HepG2 (cell line): ENCODE measurements at regions not wholly inside any gene's neighbourhood (a gene's known extent, or its start where the extent isn't known, plus 50 kb on each side); places are given as distances from the start of the nearest gene placed in this dataset.

Experiments
- ATAC-seq: fragments of 200-7000 bp; cut with Tn5 transposase; 3 replicates; pipeline ENCODE4 v1.9.1; 2020; ENCODE audit warnings: mild to moderate bottlenecking, moderate library complexity
- BruUV-seq: library from RNA; stranded (reverse); fragments of 400-500 nt; replicated peaks from 2 replicates; lab custom pipeline; 2021; lab: Mats Ljungman, UMichigan
- CTCF ChIA-PET: fragments of 300-600 bp; formaldehyde crosslinking; extraction: SDS; loops from one replicate; lab custom pipeline; 2021; ENCODE audit warnings: low total read pairs, inconsistent platforms, low intra/inter-chr PET ratio; lab: Yijun Ruan, JAX
- POLR2A ChIA-PET: fragments of 350-600 bp; sonication (Branson Sonifier 250); formaldehyde crosslinking; loops from one replicate; lab custom pipeline; 2020; ENCODE audit warnings: antibody characterized with exemption, inconsistent platforms; lab: Yijun Ruan, JAX
- DNase-seq: peaks from one replicate; pipeline ENCODE4 v3.0.0-alpha.2; 2015; ENCODE audit warnings: low spot score
- FAIRE-seq: peaks from 3 replicates; lab custom pipeline; 2011; peaks lifted over from hg19 to GRCh38; lab: Jason Lieb, UNC
- H2AFZ ChIP-seq: one replicate; pipeline ENCODE4 v1.6.1; 2011; ENCODE audit warnings: low read length, inconsistent platforms
- H3K27ac ChIP-seq: fragments of 300-600 bp; 3 replicates; pipeline ENCODE4 v1.8.0; 2011; ENCODE audit warnings: mixed run types, mild to moderate bottlenecking, mixed read lengths, low read length, inconsistent platforms; ENCODE audit not compliant: insufficient read depth; ENCODE audit errors: extremely low read length
- H3K27me3 ChIP-seq, 2 experiments: fragments of 200-600 bp in 1 of 2; 2 replicates in 1 of 2; 3 replicates in 1 of 2; pipeline versions ENCODE4 v1.6.0 to v1.8.0; 2011; ENCODE audit warnings: low read length in 2 of 2, mild to moderate bottlenecking in 2 of 2, moderate library complexity in 2 of 2, inconsistent platforms in 1 of 2; ENCODE audit not compliant: insufficient read depth in 2 of 2, control insufficient read depth in 1 of 2
- H3K36me3 ChIP-seq, 2 experiments: fragments of 200-600 bp in 1 of 2; replicated peaks in 1 of 2; 2 replicates in 1 of 2; 3 replicates in 1 of 2; pipeline versions ENCODE4 v1.5.1 to v1.8.0; 2011; ENCODE audit warnings: low read length in 2 of 2, inconsistent platforms in 1 of 2; ENCODE audit not compliant: insufficient read depth in 2 of 2, control insufficient read depth in 1 of 2
- H3K4me1 ChIP-seq: 2 replicates; pipeline ENCODE4 v1.5.1; 2012; ENCODE audit warnings: low read length, inconsistent platforms; ENCODE audit not compliant: insufficient read depth
- H3K4me2 ChIP-seq: 2 replicates; pipeline ENCODE4 v1.6.0; 2011; ENCODE audit warnings: low read depth, low read length, inconsistent platforms
- H3K4me3 ChIP-seq, 3 experiments: fragments of 200-600 bp in 1 of 3; sonication (generic), shearing (Covaris generic) in 1 of 3; replicated peaks in 1 of 3; 2 replicates each; pipeline ENCODE4 v1.5.1; 2011 to 2016; ENCODE audit warnings: low read length in 3 of 3, inconsistent platforms in 2 of 3, low read depth in 2 of 3, mild to moderate bottlenecking in 2 of 3, control low read depth in 1 of 3, mixed read lengths in 1 of 3; ENCODE audit not compliant: insufficient read depth in 1 of 3
- H3K79me2 ChIP-seq: one replicate; pipeline ENCODE4 v1.6.1; 2011; ENCODE audit warnings: low read length, inconsistent platforms; ENCODE audit not compliant: insufficient read depth
- H3K9ac ChIP-seq: 2 replicates; pipeline ENCODE4 v1.6.0; 2011; ENCODE audit warnings: mild to moderate bottlenecking, low read depth, low read length, inconsistent platforms; ENCODE audit not compliant: insufficient read depth
- H3K9me3 ChIP-seq: 2 replicates; pipeline ENCODE4 v1.5.1; 2012; ENCODE audit warnings: mild to moderate bottlenecking, low read length
- H4K20me1 ChIP-seq: 2 replicates; pipeline ENCODE4 v1.6.0; 2011; ENCODE audit warnings: inconsistent platforms, mild to moderate bottlenecking, low read length, moderate library complexity; ENCODE audit not compliant: insufficient read depth
- FOXK1 ChIP-seq: sonication (generic); formaldehyde crosslinking; IDR thresholded peaks from 2 replicates; pipeline ENCODE4 v1.4.0; 2020; ENCODE audit warnings: low read depth, missing genetic modification reagents, borderline replicate concordance
- MNT ChIP-seq: fragments of 450-650 bp; IDR thresholded peaks from 2 replicates; pipeline ENCODE4 v1.6.1; 2016
- NAIF1 ChIP-seq: sonication (generic); formaldehyde crosslinking; IDR thresholded peaks from 2 replicates; pipeline ENCODE4 v1.5.0; 2020; ENCODE audit warnings: mild to moderate bottlenecking, missing genetic modification reagents, borderline replicate concordance
- NCOR1 ChIP-seq: fragments of 200-600 bp; sonication (generic); IDR thresholded peaks from 2 replicates; pipeline ENCODE4 v1.7.0; 2017; ENCODE audit warnings: antibody characterized with exemption, low read length, borderline replicate concordance
- POLR2AphosphoS5 ChIP-seq: IDR thresholded peaks from 2 replicates; pipeline ENCODE4 v1.6.1; 2012; ENCODE audit warnings: low read depth, low read length
- RERE ChIP-seq: IDR thresholded peaks from 2 replicates; pipeline ENCODE4 v1.6.1; 2016; ENCODE audit warnings: low read depth, missing genetic modification reagents, missing compliant biosample characterization
- THAP11 ChIP-seq: IDR thresholded peaks from 2 replicates; pipeline ENCODE4 v1.6.1; 2016; ENCODE audit warnings: missing biosample characterization, missing genetic modification reagents
- ZNF207 ChIP-seq: fragments of 450-650 bp; IDR thresholded peaks from 2 replicates; pipeline ENCODE4 v1.6.1; 2016; ENCODE audit warnings: antibody characterized with exemption, borderline replicate concordance
- ZNF256 ChIP-seq: sonication (generic); formaldehyde crosslinking; conservative IDR thresholded peaks from 2 replicates; pipeline ENCODE4 v1.4.0; 2020; ENCODE audit warnings: missing genetic modification reagents
- ZNF556 ChIP-seq: sonication (generic); formaldehyde crosslinking; IDR thresholded peaks from 2 replicates; pipeline ENCODE4 v1.4.0; 2020; ENCODE audit warnings: mild to moderate bottlenecking, missing genetic modification reagents, borderline replicate concordance
- ZNF780A ChIP-seq: sonication (generic); formaldehyde crosslinking; IDR thresholded peaks from 2 replicates; pipeline ENCODE4 v1.8.0; 2022; ENCODE audit warnings: mild to moderate bottlenecking, missing genetic modification reagents, moderate library complexity
- WGBS: methylation state at CpG from one replicate; pipeline ENCODE4 v1.1.6; 2017; ENCODE audit warnings: low lambda C conversion rate; 5-methylcytosine and 5-hydroxymethylcytosine counted together
- in situ Hi-C: cut with HindIII; loops from 2 replicates; pipeline ENCODE4 v1.10.0; 2017; ENCODE audit warnings: low pct_unique_long_range_greater_than_20kb; ENCODE audit not compliant: extremely low pct_ligation_motif_present
- intact Hi-C: fragments of 100-400 bp; cut with micrococcal nuclease; formaldehyde crosslinking; loops from one replicate; pipeline ENCODE4 v1.10.0; 2022; ENCODE audit not compliant: unreplicated experiment

- H3K4me3 ChIP-seq: no peak overlapping the region
- H3K27me3 ChIP-seq: no peaks in the 10 kb centered on the region
- H3K9me3 ChIP-seq: no peaks in the 10 kb centered on the region
- FAIRE-seq (no peak), ATAC-seq (no peak), DNase-seq (no peak)
- no peak overlapping the region for H2AFZ ChIP-seq
- H3K36me3 ChIP-seq: no peaks in the 10 kb centered on the region
- no peaks in the 10 kb centered on the region for H3K79me2 ChIP-seq
- in situ Hi-C loops: no loop called here
- H3K9ac ChIP-seq: no peak overlapping the region
- H3K4me2 ChIP-seq: no peak overlapping the region
- TF ChIP-seq POLR2AphosphoS5 (no peak), ZNF207 (peak; percentile 72; the same call in 1 of the 2 replicates), MNT (peak; percentile 99), ZNF780A (CRISPR knock-in tag) (0 out of 2 replicates have a peak, but pooled peaks have one; percentile 28)
- CTCF ChIA-PET: no interaction called here
- POLR2A ChIA-PET: interaction anchor here (1.4 kb wide), 1 partner anchor 10 kb away, joined by 6 read pairs; no protein-coding TSS in a partner anchor
- H3K27ac ChIP-seq: no peak overlapping the region
- no TSS peak for BruUV-seq
- H3K4me1 ChIP-seq: peaks cover 14% of the 10 kb centered on the region
- WGBS: 85% methylated on average over 6 of the region's 6 CpGs
- intact Hi-C loops: no loop called here
- no peaks in the 10 kb centered on the region for H4K20me1 ChIP-seq
These were observed 187.9 kb upstream of the EGFLAM start for GRCh38 chr5:38070304-38070950.

GRCh38 chr5:38069360-38069759, 189.0 kb upstream of the EGFLAM start:
- ATAC-seq: peak; percentile 61
- BruUV-seq: no TSS peak
- Histone ChIP-seq H3K9ac (no peak overlapping the region), H3K4me3 (no peak overlapping the region), H3K9me3 (no peaks in the 10 kb centered on the region), H3K4me2 (peak overlapping the region; percentile 36), H3K27ac (no peak overlapping the region), H2AFZ (no peak overlapping the region), H3K79me2 (no peaks in the 10 kb centered on the region), H4K20me1 (no peaks in the 10 kb centered on the region), H3K36me3 (no peaks in the 10 kb centered on the region), H3K27me3 (no peaks in the 10 kb centered on the region), H3K4me1 (peaks cover 14% of the 10 kb centered on the region)
- CTCF ChIA-PET: no interaction called here
- 34% methylated on average over 3 of the region's 3 CpGs for WGBS
- in situ Hi-C loops (no loop called here), intact Hi-C loops (loop anchor here (1.0 kb wide), 1 partner anchor 8 kb away; no protein-coding TSS in a partner anchor)
- DNase-seq: peak; percentile 75
- POLR2A ChIA-PET: interaction anchor here (1.0 to 1.4 kb wide), 2 partner anchors 9 to 79 kb away, joined by 3 to 6 read pairs; no protein-coding TSS in a partner anchor
- FAIRE-seq: no peak
- TF ChIP-seq THAP11 (CRISPR knock-in tag): 0 out of 2 replicates have a peak, but pooled peaks have one; percentile 17
- no peak for TF ChIP-seq NAIF1 (CRISPR knock-in tag)
- TF ChIP-seq RERE: 0 out of 2 replicates have a peak, but pooled peaks have one; percentile 22
- no peak for TF ChIP-seq ZNF556 (CRISPR knock-in tag)
- peak; percentile 68; the same call in 1 of the 2 replicates for TF ChIP-seq NCOR1
- TF ChIP-seq FOXK1 (CRISPR knock-in tag): peak; percentile 59; the same call in 1 of the 2 replicates
- 0 out of 2 replicates have a peak, but pooled peaks have one; percentile 35 for TF ChIP-seq ZNF256
